Activated T-helper 1 cell treated with anti-CD3 and anti-CD28 coated beads, Interleukin-12 subunit alpha, Interleukin-12 subunit beta, Interleukin-2, Interleukin-4 antibody, amounts not matched to agents 30 ng/mL and 10 ng/mL and 1 ng/mL, durations not matched to agents 14 hours and 24 hours and 36 hours (primary cell): ENCODE measurements at regions not wholly inside any gene's neighbourhood (a gene's known extent, or its start where the extent isn't known, plus 50 kb on each side); places are given as distances from the start of the nearest gene placed in this dataset.
"Not testable (repeated sequence)": the region's sequence is repeated elsewhere in the genome, so short reads cannot be mapped to it uniquely, and the experiment has no call there.

Experiments used
- DNase-seq: peaks from one replicate; pipeline ENCODE4 v3.0.0; 2021; ENCODE audit warnings: low spot score
- H3K27ac Mint-ChIP-seq: one replicate; pipeline ENCODE4 v1.8.0; 2021; ENCODE audit warnings: mild to moderate bottlenecking, mixed read lengths
- H3K27me3 Mint-ChIP-seq: one replicate; pipeline ENCODE4 v1.8.0; 2022; ENCODE audit warnings: mild to moderate bottlenecking, moderate library complexity, mixed read lengths; ENCODE audit not compliant: insufficient read depth
- H3K36me3 Mint-ChIP-seq: one replicate; pipeline ENCODE4 v1.8.0; 2021; ENCODE audit warnings: low read depth, mixed read lengths
- H3K4me1 Mint-ChIP-seq: one replicate; pipeline ENCODE4 v1.8.0; 2021; ENCODE audit warnings: low read depth, mixed read lengths
- H3K4me3 Mint-ChIP-seq: one replicate; pipeline ENCODE4 v1.8.0; 2021; ENCODE audit warnings: mild to moderate bottlenecking, moderate library complexity, mixed read lengths
- H3K9me3 Mint-ChIP-seq: one replicate; pipeline ENCODE4 v1.8.0; 2021; ENCODE audit warnings: mixed read lengths
- intact Hi-C: fragments of 100-400 bp; cut with micrococcal nuclease; formaldehyde crosslinking; loops from one replicate; pipeline ENCODE4 v1.15.1; 2024

GRCh38 chr2:193469251-193469650 is 1274.5 kb upstream of the TMEFF2 start:
- Mint-ChIP-seq H3K4me1 (no peaks in the 10 kb centered on the region), H3K36me3 (no peaks in the 10 kb centered on the region), H3K27me3 (no peaks in the 10 kb centered on the region), H3K9me3 (no peaks in the 10 kb centered on the region), H3K27ac (no peak overlapping the region), H3K4me3 (no peak overlapping the region)
- intact Hi-C loops = no loop called here
- DNase-seq = no peak

DNA sequence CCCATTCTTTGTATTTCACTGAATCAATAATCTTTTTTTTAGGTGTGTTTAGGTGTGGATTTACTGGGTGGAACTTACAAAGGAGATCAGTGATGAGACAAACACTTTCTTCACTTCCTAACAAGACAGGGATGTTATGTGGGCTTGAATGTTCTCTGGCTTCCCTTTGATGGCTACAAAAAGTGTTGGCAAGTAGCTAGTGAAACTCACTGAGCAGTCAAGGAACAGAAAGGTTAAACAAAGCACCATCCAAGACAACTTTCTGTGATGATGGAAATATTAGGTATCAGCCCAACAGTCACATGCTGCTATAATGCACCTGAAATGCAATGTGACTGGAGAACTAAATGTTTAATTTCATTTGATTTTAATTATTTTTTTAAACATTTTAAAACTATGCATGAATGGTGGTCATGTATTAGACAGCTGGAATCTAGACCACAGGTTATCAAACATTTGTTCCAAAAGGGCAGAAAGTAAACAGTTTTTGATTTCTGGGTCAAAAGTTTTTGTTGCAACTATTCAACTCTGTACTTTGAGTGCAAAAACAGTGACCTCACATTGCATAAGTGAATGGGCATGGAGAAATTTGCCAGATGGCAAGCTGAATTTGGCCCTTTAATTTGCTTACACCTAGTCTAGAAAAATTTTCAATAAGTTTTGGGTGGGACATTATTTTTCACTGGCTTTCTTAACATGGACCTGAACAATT is 1272.7 kb upstream of the TMEFF2 start:
- Mint-ChIP-seq H3K27ac (no peak overlapping the region), H3K36me3 (no peaks in the 10 kb centered on the region), H3K27me3 (no peaks in the 10 kb centered on the region), H3K4me3 (no peak overlapping the region), H3K9me3 (no peaks in the 10 kb centered on the region), H3K4me1 (no peaks in the 10 kb centered on the region)
- DNase-seq = no peak
- intact Hi-C loops = no loop called here

DNA sequence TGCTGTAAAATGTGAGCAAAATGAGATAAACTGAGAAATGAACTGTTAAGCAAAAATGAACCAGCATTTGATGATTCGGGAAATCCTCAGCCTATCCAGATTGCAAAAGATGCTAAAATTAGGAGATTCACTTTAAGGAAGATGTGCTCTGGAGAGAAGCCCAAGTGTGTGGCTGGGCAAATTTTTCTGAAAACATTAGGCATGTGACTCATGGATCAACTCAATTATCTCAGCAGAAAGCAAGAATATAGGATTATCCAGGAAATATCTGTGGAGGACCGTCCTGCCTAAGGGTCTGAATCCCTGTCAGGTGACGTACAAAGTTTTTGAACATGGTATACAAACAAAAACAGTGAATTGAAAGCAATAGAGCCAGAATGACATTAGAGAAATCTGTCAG is 1268.3 kb upstream of the TMEFF2 start:
- Mint-ChIP-seq H3K27ac (no peak overlapping the region), H3K4me1 (no peaks in the 10 kb centered on the region), H3K4me3 (no peak overlapping the region), H3K36me3 (no peaks in the 10 kb centered on the region), H3K27me3 (no peaks in the 10 kb centered on the region), H3K9me3 (no peaks in the 10 kb centered on the region)
- intact Hi-C loops = no loop called here
- DNase-seq = no peak

GRCh38 chr2:193462411-193462810 is 1267.7 kb upstream of the TMEFF2 start:
- H3K4me1 Mint-ChIP-seq = no peaks in the 10 kb centered on the region
- H3K36me3 Mint-ChIP-seq = no peaks in the 10 kb centered on the region
- intact Hi-C loops = no loop called here
- no peak overlapping the region for H3K27ac Mint-ChIP-seq
- H3K27me3 Mint-ChIP-seq = no peaks in the 10 kb centered on the region
- no peak overlapping the region for H3K4me3 Mint-ChIP-seq
- H3K9me3 Mint-ChIP-seq = no peaks in the 10 kb centered on the region
- DNase-seq = no peak

DNA sequence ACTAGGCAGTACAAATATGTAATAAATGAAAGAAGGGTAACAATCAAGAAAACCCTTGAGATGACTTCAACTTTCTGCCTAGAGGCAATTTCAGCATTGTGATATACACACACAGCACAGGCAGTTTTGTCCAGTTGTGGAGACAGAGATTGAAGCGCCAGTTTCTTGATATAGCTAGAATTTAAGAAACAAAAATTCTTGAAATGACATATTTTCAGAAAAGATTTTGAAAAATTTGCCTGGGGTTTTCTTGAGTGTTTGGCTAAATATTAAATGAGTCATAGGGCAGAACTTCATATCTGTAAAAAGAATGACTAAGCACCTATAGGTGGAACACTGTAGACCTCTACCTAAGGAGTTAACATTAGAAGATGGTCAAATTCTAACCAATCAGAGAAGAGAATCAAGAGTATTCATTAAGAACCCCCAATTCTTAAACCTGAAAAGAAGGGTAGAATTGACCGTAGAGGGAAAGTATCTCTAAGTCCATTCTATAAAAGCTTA is 1266.8 kb upstream of the TMEFF2 start:
- Mint-ChIP-seq H3K4me1 (no peaks in the 10 kb centered on the region), H3K27ac (no peak overlapping the region), H3K4me3 (no peak overlapping the region), H3K27me3 (no peaks in the 10 kb centered on the region), H3K36me3 (no peaks in the 10 kb centered on the region), H3K9me3 (no peaks in the 10 kb centered on the region)
- intact Hi-C loops = no loop called here
- no peak for DNase-seq

GRCh38 chr2:193446967-193447366 is 1252.2 kb upstream of the TMEFF2 start:
- H3K4me3 Mint-ChIP-seq = no peak overlapping the region
- H3K27ac Mint-ChIP-seq = no peak overlapping the region
- H3K36me3 Mint-ChIP-seq = no peaks in the 10 kb centered on the region
- DNase-seq = no peak
- no peaks in the 10 kb centered on the region for H3K4me1 Mint-ChIP-seq
- H3K27me3 Mint-ChIP-seq = no peaks in the 10 kb centered on the region
- intact Hi-C loops = no loop called here
- H3K9me3 Mint-ChIP-seq = no peaks in the 10 kb centered on the region

GRCh38 chr2:193442293-193442692 is 1247.6 kb upstream of the TMEFF2 start:
- H3K9me3 Mint-ChIP-seq = no peaks in the 10 kb centered on the region
- H3K27ac Mint-ChIP-seq = no peak overlapping the region
- no peaks in the 10 kb centered on the region for H3K4me1 Mint-ChIP-seq
- no peaks in the 10 kb centered on the region for H3K36me3 Mint-ChIP-seq
- no peaks in the 10 kb centered on the region for H3K27me3 Mint-ChIP-seq
- no peak overlapping the region for H3K4me3 Mint-ChIP-seq
- no peak for DNase-seq
- intact Hi-C loops = no loop called here

DNA sequence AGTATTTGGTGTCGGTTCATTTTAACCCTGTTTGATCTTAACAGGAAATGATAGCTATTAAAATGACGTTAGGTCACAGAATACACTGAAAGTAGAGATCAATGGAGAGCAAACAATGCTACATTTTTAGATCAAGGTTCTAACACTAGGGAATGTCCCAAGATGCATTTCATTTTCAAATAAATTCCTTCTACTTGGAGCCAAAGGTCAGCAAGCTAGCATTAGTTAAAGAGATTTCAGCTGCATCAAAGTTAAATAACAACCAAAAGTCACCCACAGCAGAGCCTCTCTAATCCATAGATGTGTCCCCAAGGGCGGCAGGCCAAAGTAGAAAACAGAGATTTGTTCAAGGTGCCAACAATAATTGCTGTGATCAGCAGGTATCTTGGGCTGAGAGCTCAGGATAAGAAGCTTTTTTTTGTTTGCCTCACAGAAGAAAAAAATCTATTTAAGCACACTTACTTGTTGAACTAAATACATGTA is 1233.6 kb upstream of the TMEFF2 start:
- no peak for DNase-seq
- no peaks in the 10 kb centered on the region for H3K4me1 Mint-ChIP-seq
- H3K36me3 Mint-ChIP-seq = no peaks in the 10 kb centered on the region
- no peak overlapping the region for H3K4me3 Mint-ChIP-seq
- no peaks in the 10 kb centered on the region for H3K27me3 Mint-ChIP-seq
- no peak overlapping the region for H3K27ac Mint-ChIP-seq
- intact Hi-C loops = no loop called here
- H3K9me3 Mint-ChIP-seq = no peaks in the 10 kb centered on the region

GRCh38 chr2:193412368-193412767 is 1217.6 kb upstream of the TMEFF2 start:
- H3K36me3 Mint-ChIP-seq, H3K4me1 Mint-ChIP-seq, H3K27me3 Mint-ChIP-seq, DNase-seq, H3K27ac Mint-ChIP-seq, intact Hi-C loops, H3K4me3 Mint-ChIP-seq: not testable (repeated sequence)
- peaks cover 13% of the 10 kb centered on the region for H3K9me3 Mint-ChIP-seq

GRCh38 chr2:193409951-193410350 is 1215.2 kb upstream of the TMEFF2 start:
- H3K27ac Mint-ChIP-seq = no peak overlapping the region
- peaks cover 10% of the 10 kb centered on the region for H3K9me3 Mint-ChIP-seq
- no peaks in the 10 kb centered on the region for H3K27me3 Mint-ChIP-seq
- DNase-seq = no peak
- H3K4me3 Mint-ChIP-seq = no peak overlapping the region
- H3K36me3 Mint-ChIP-seq = no peaks in the 10 kb centered on the region
- intact Hi-C loops = no loop called here
- no peaks in the 10 kb centered on the region for H3K4me1 Mint-ChIP-seq

DNA sequence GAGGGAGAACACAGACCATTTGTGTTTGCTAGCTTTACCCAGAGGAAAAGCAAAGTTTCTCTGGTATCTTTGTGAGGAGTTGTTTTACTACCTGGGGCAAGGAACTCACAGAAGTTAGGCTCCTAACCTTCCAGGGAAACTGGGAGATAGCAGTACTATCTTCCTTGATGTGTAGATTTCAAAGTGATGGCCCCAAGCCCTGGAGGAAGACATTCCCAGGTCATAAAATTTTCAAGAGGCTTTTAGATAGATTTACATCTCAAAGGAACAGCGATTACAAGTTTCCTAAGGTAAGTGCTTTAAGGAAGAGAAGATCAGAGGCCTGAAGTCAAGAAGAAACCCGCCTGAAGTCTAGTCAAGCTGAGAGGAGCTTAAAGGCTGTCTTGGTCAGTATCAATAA is 1187.8 kb upstream of the TMEFF2 start:
- intact Hi-C loops = no loop called here
- Mint-ChIP-seq H3K4me1 (no peaks in the 10 kb centered on the region), H3K36me3 (no peaks in the 10 kb centered on the region), H3K27me3 (no peaks in the 10 kb centered on the region), H3K9me3 (no peaks in the 10 kb centered on the region), H3K27ac (no peak overlapping the region), H3K4me3 (no peak overlapping the region)
- DNase-seq = no peak

- H3K27me3 Mint-ChIP-seq = no peaks in the 10 kb centered on the region
- H3K9me3 Mint-ChIP-seq = no peaks in the 10 kb centered on the region
- no peaks in the 10 kb centered on the region for H3K36me3 Mint-ChIP-seq
- intact Hi-C loops = no loop called here
- no peak overlapping the region for H3K27ac Mint-ChIP-seq
- H3K4me3 Mint-ChIP-seq = no peak overlapping the region
- H3K4me1 Mint-ChIP-seq = no peaks in the 10 kb centered on the region
- no peak for DNase-seq
Measured at GRCh38 chr2:193377789-193378188, 1183.1 kb upstream of the TMEFF2 start.

GRCh38 chr2:193373120-193373519 is 1178.4 kb upstream of the TMEFF2 start:
- Mint-ChIP-seq H3K9me3 (no peaks in the 10 kb centered on the region), H3K27ac (no peak overlapping the region), H3K4me1 (no peaks in the 10 kb centered on the region), H3K27me3 (no peaks in the 10 kb centered on the region), H3K4me3 (no peak overlapping the region), H3K36me3 (no peaks in the 10 kb centered on the region)
- no peak for DNase-seq
- intact Hi-C loops = no loop called here

DNA sequence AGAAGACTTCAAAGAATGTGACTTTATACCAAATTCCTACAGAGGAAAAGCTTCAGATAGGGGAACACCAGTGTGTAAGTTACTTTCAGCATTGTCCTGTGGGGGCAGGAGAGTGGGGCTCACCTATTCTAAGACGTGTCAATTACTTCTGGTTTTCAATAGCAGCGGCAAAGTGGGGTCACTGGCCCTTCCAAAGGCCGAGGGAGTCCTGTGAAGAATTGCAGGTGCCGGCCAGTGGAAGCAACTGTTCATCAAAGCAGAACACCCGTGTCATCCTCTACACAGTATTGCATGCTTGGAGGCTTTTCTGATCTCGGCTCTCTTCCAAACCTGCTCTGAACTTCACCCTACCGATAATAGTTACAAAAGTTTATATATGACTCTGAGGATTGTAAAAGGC is 1176.5 kb upstream of the TMEFF2 start:
- Mint-ChIP-seq H3K4me3 (no peak overlapping the region), H3K9me3 (no peaks in the 10 kb centered on the region), H3K4me1 (no peaks in the 10 kb centered on the region), H3K27me3 (no peaks in the 10 kb centered on the region), H3K27ac (no peak overlapping the region), H3K36me3 (no peaks in the 10 kb centered on the region)
- intact Hi-C loops = no loop called here
- no peak for DNase-seq
